HG03558 (cell line): ENCODE measurements at regions not wholly inside any gene's neighbourhood (a gene's known extent, or its start where the extent isn't known, plus 50 kb on each side); places are given as distances from the start of the nearest gene placed in this dataset.

Experiments used
- ATAC-seq: cut with Tn5 transposase; IDR thresholded peaks from one replicate; pipeline ENCODE4 v1.9.1; 2021; ENCODE audit warnings: moderate number of reproducible peaks; ENCODE audit not compliant: unreplicated experiment; ENCODE audit errors: extremely low read depth

GRCh38 chr3:90005281-90005847 is 897.9 kb downstream of the EPHA3 start:
- ATAC-seq: no peak

- ATAC-seq: no peak
These were observed 900.5 kb downstream of the EPHA3 start for GRCh38 chr3:90007778-90008499.

GRCh38 chr3:90010341-90010740 is 902.9 kb downstream of the EPHA3 start:
- ATAC-seq: no peak

- ATAC-seq: no peak
These were observed 903.7 kb downstream of the EPHA3 start for GRCh38 chr3:90011131-90011530.

GRCh38 chr3:90011596-90011995 is 904.2 kb downstream of the EPHA3 start:
- ATAC-seq: no peak

- no peak for ATAC-seq
These were observed 904.6 kb downstream of the EPHA3 start for GRCh38 chr3:90011996-90012395.

GRCh38 chr3:90015688-90016356 is 908.4 kb downstream of the EPHA3 start:
- ATAC-seq: no peak

GRCh38 chr3:90016555-90016954 is 909.1 kb downstream of the EPHA3 start:
- no peak for ATAC-seq

GRCh38 chr3:90018779-90019178 is 911.4 kb downstream of the EPHA3 start:
- ATAC-seq: no peak

- ATAC-seq: no peak
These were observed 917.6 kb downstream of the EPHA3 start for GRCh38 chr3:90025019-90025418.

- no peak for ATAC-seq
These were observed 919.0 kb downstream of the EPHA3 start for GRCh38 chr3:90026406-90026805.

GRCh38 chr3:90031121-90031520 is 923.7 kb downstream of the EPHA3 start:
- ATAC-seq: no peak

GRCh38 chr3:90032980-90033641 is 925.7 kb downstream of the EPHA3 start:
- ATAC-seq: no peak

GRCh38 chr3:90034038-90034437 is 926.6 kb downstream of the EPHA3 start:
- no peak for ATAC-seq

GRCh38 chr3:90035643-90036042 is 928.2 kb downstream of the EPHA3 start:
- no peak for ATAC-seq

- ATAC-seq: no peak
These were observed 929.6 kb downstream of the EPHA3 start for GRCh38 chr3:90036939-90037469.

- ATAC-seq: no peak
These were observed 932.6 kb downstream of the EPHA3 start for GRCh38 chr3:90039994-90040393.

- no peak for ATAC-seq
These were observed 933.1 kb downstream of the EPHA3 start for GRCh38 chr3:90040554-90040953.

- ATAC-seq: no peak
These were observed 934.6 kb downstream of the EPHA3 start for GRCh38 chr3:90041995-90042394.

- ATAC-seq: no peak
These were observed 935.9 kb downstream of the EPHA3 start for GRCh38 chr3:90043287-90043686.
